ENCODE measurements at regions not wholly inside any gene's neighbourhood (a gene's known extent, or its start where the extent isn't known, plus 50 kb on each side); places are given as distances from the start of the nearest gene placed in this dataset.

DNA sequence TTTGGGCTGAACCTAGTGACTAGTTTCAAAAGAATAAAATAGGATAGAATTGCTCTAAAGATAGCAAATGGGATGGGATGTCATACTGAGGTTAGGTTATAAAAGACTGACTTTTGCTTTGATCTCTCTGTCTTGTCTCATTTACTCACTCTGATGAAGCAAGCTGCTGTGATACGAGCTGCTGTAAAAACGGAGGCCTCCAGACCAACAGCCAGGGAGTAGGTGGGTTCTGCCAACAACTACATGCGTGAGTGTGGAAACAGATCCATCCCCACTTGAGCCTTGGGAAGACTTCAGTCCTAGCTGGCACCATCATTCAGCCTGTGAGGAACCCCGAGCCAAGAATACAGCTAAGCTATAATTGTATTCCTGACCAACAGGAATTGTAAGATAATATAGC is 373.9 kb upstream of the CA10 start:
- no peak overlapping the region for H2BK15ac ChIP-seq (ENCODE audit: low read depth, low read length)
- no peaks in the 10 kb centered on the region for H3K36me3 ChIP-seq (ENCODE audit: control insufficient read depth, insufficient read depth, low read length)
- no peaks in the 10 kb centered on the region for H3K27me3 ChIP-seq (ENCODE audit: control insufficient read depth, insufficient read depth, low read length)
- no peak overlapping the region for H4K8ac ChIP-seq (ENCODE audit: low read depth in 2 of 2, low read length in 2 of 2)
- H3K4ac ChIP-seq (ENCODE audit: low read depth, low read length): no peak overlapping the region
- H3K27ac ChIP-seq (ENCODE audit: insufficient read depth, low read length): no peak overlapping the region
- H3K4me2 ChIP-seq (ENCODE audit: low read depth, low read length): no peak overlapping the region
- no peak overlapping the region for H3K4me3 ChIP-seq (ENCODE audit: insufficient read depth, low read depth, low read length)
- no peak overlapping the region for H4K5ac ChIP-seq (ENCODE audit: low read depth, low read length)
- peaks cover 8% of the 10 kb centered on the region for H3K9me3 ChIP-seq (ENCODE audit: control insufficient read depth, insufficient read depth, low read length)
- intact Hi-C loops (cut with micrococcal nuclease): no loop called here
- ATAC-seq (ENCODE audit: low read depth) (no peak), DNase-seq (no peak)
- in situ Hi-C loops (cut with MboI; ENCODE audit: low sequenced_read_pairs): no loop called here
- no peak overlapping the region for H2BK20ac ChIP-seq (ENCODE audit: low read depth, low read length)
- H3K14ac ChIP-seq (replicated peaks; ENCODE audit: low read depth, low read length): no peak overlapping the region
- TF ChIP-seq RFX5 (IDR thresholded peaks at IDR 0.05; ENCODE audit: low read depth, low read length) (no peak), MXI1 (IDR thresholded peaks at IDR 0.05; ENCODE audit: borderline replicate concordance, low read depth, low read length) (no peak), MAZ (IDR thresholded peaks at IDR 0.05; ENCODE audit: borderline replicate concordance, low read depth, low read length) (no peak), RAD21 (IDR thresholded peaks at IDR 0.05; ENCODE audit: low read length) (no peak), SMC3 (IDR thresholded peaks at IDR 0.05; ENCODE audit: low read depth, low read length) (no peak), FOS (IDR thresholded peaks at IDR 0.05; ENCODE audit: low read depth, low read length) (no peak), CEBPB (IDR thresholded peaks at IDR 0.05; ENCODE audit: low read depth, low read length) (no peak)
- TF ChIP-seq, protein P1, sequence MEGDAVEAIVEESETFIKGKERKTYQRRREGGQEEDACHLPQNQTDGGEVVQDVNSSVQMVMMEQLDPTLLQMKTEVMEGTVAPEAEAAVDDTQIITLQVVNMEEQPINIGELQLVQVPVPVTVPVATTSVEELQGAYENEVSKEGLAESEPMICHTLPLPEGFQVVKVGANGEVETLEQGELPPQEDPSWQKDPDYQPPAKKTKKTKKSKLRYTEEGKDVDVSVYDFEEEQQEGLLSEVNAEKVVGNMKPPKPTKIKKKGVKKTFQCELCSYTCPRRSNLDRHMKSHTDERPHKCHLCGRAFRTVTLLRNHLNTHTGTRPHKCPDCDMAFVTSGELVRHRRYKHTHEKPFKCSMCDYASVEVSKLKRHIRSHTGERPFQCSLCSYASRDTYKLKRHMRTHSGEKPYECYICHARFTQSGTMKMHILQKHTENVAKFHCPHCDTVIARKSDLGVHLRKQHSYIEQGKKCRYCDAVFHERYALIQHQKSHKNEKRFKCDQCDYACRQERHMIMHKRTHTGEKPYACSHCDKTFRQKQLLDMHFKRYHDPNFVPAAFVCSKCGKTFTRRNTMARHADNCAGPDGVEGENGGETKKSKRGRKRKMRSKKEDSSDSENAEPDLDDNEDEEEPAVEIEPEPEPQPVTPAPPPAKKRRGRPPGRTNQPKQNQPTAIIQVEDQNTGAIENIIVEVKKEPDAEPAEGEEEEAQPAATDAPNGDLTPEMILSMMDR (conservative IDR thresholded peaks at IDR 0.05; ENCODE audit: low read depth, low read length): no peak
- no peak overlapping the region for H3K18ac ChIP-seq (ENCODE audit: low read depth, low read length)
- WGBS, 2 experiments (ENCODE audit: extremely low coverage in 2 of 2, insufficient read length in 1 of 2): no CpG with 5 or more reads among the region's 4 CpGs
- CTCF ChIA-PET: no interaction called here
- H3K9me1 ChIP-seq (ENCODE audit: insufficient read depth, low read length): no peaks in the 10 kb centered on the region
- no peak overlapping the region for H3K23ac ChIP-seq (ENCODE audit: low read depth, low read length)
- no peak overlapping the region for H2AK9ac ChIP-seq (replicated peaks; ENCODE audit: low read depth, low read length, poor library complexity)
- no peaks in the 10 kb centered on the region for H4K20me1 ChIP-seq (ENCODE audit: insufficient read depth, low read length)
- no peak overlapping the region for H2AFZ ChIP-seq (replicated peaks; ENCODE audit: low read length, poor library complexity)
- no peak overlapping the region for H4K91ac ChIP-seq (ENCODE audit: insufficient read depth, low read depth, low read length)
- no peak overlapping the region for H2BK120ac ChIP-seq (ENCODE audit: low read depth, low read length)
- dilution Hi-C loops (cut with HindIII; ENCODE audit: low sequenced_read_pairs, unreplicated experiment): no loop called here
- POLR2A ChIA-PET (ENCODE audit: unreplicated experiment): no interaction called here
- H3K4me1 ChIP-seq (ENCODE audit: control insufficient read depth, insufficient read depth, low read length): no peaks in the 10 kb centered on the region
- H3K79me1 ChIP-seq (ENCODE audit: low read depth in 1 of 2, low read length in 2 of 2): no peaks in the 10 kb centered on the region
- no TSS peak for BruUV-seq (replicated peaks)
- no peak overlapping the region for H2BK5ac ChIP-seq (ENCODE audit: low read depth, low read length, poor library complexity, severe bottlenecking)
- H3K9ac ChIP-seq (ENCODE audit: low read depth, low read length): no peak overlapping the region
- H2AK5ac ChIP-seq (ENCODE audit: low read depth, low read length): no peak overlapping the region
- H3K56ac ChIP-seq (ENCODE audit: extremely low read depth, insufficient read depth, low read length): no peak overlapping the region

Measured in IMR-90 (cell line).